Sigmoid colon (tissue), 6 donors: ENCODE measurements at regions not wholly inside any gene's neighbourhood (a gene's known extent, or its start where the extent isn't known, plus 50 kb on each side); places are given as distances from the start of the nearest gene placed in this dataset.
"Not testable (repeated sequence)": the region's sequence is repeated elsewhere in the genome, so short reads cannot be mapped to it uniquely, and the experiment has no call there.

ENCODE experiments used
- DNase-seq: peaks from one replicate; pipeline ENCODE4 v3.0.0-alpha.2; 2019
- H3K27ac ChIP-seq, 4 donors: fragments of 200-600 bp; sonication (generic); one replicate each; pipeline ENCODE4 v1.5.1; 2016 to 2019; ENCODE audit warnings: mild to moderate bottlenecking in 1 of 4
- H3K27me3 ChIP-seq, 3 donors: fragments of 200-600 bp; sonication (generic); one replicate each; pipeline ENCODE4 v1.5.1; 2019; ENCODE audit warnings: mild to moderate bottlenecking in 1 of 3
- H3K36me3 ChIP-seq, 4 donors: fragments of 200-600 bp; sonication (generic); one replicate each; pipeline ENCODE4 v1.5.1; 2016 to 2019
- H3K4me1 ChIP-seq, 4 donors: fragments of 200-600 bp; sonication (generic); one replicate each; pipeline ENCODE4 v1.5.1; 2017 to 2019
- H3K4me3 ChIP-seq, 4 donors: fragments of 200-600 bp; sonication (generic); one replicate each; pipeline ENCODE4 v1.5.1; 2017 to 2019; ENCODE audit warnings: mild to moderate bottlenecking in 2 of 4, moderate library complexity in 1 of 4
- H3K9me3 ChIP-seq, 4 donors: fragments of 200-600 bp in 3 of 4; sonication (generic) in 3 of 4; one replicate each; pipeline versions ENCODE4 v1.5.1 to v1.6.1; 2013 to 2019
- EP300 ChIP-seq, 4 donors: sonication (generic); formaldehyde crosslinking; IDR thresholded peaks; one replicate each; pipeline ENCODE4 v1.6.1; 2017; ENCODE audit warnings: antibody characterized with exemption in 4 of 4
- POLR2A ChIP-seq, 2 donors: fragments of 450-650 bp; IDR thresholded peaks; one replicate each; pipeline ENCODE4 v1.6.1; 2016; ENCODE audit warnings: antibody characterized with exemption in 2 of 2, mild to moderate bottlenecking in 2 of 2, moderate library complexity in 2 of 2
- POLR2AphosphoS5 ChIP-seq, 4 donors: sonication (generic); formaldehyde crosslinking; IDR thresholded peaks; one replicate each; pipeline ENCODE4 v1.6.1; 2017; ENCODE audit warnings: antibody characterized with exemption in 4 of 4
- WGBS, 2 donors: extraction: QIAGEN DNeasy Blood & Tissue Kit; methylation state at CpG; one replicate each; pipeline ENCODE4 v1.1.7; 2013; 5-methylcytosine and 5-hydroxymethylcytosine counted together
- intact Hi-C: fragments of 100-400 bp; cut with DNase I; formaldehyde crosslinking; loops from one replicate; pipeline ENCODE4 v1.15.1; 2023
- TF ChIP-seq, protein P1 (sequence below), 4 experiments: fragments of 450-650 bp in 3 of 4; fragments of 200-600 bp in 1 of 4; IDR thresholded peaks; one replicate each; pipeline ENCODE4 v1.5.1; 2016 to 2019; ENCODE audit warnings: antibody characterized with exemption in 4 of 4, mild to moderate bottlenecking in 3 of 4, moderate library complexity in 2 of 4
- donor health status: healthy with polysubstance abuse.
- donor health status: healthy.

DNA sequence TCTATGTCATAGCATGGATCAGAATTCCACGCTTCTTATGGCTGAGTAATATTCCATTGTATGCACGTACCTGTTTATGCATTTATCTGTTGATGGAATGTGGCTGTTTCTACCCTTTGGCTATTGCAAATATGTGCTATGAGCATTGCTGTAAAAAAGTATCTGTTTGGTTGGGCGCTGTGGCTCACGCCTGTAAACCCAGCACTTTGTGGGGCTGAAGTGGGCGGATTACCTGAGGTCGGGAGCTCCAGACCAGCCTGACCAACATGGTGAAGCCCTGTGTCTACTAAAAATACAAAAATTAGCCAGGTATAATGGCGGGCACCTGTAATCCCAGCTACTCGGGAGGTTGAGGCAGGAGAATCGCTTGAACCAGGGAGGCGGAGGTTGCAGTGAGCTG, 182.4 kb downstream of the BCAS1 start:
- intact Hi-C loops = no loop called here
- Histone ChIP-seq H3K27me3 (no peaks in the 10 kb centered on the region), H3K36me3 (no peaks in the 10 kb centered on the region), H3K4me1 (no peaks in the 10 kb centered on the region), H3K9me3 (no peaks in the 10 kb centered on the region), H3K4me3 (no peak overlapping the region), H3K27ac (no peak overlapping the region)
- DNase-seq = no peak
- WGBS, 2 donors = 96 to 97% methylated on average over 10 of the region's 10 CpGs
- TF ChIP-seq POLR2AphosphoS5 (IDR thresholded peaks at IDR 0.05) = no peak
- TF ChIP-seq, protein P1, sequence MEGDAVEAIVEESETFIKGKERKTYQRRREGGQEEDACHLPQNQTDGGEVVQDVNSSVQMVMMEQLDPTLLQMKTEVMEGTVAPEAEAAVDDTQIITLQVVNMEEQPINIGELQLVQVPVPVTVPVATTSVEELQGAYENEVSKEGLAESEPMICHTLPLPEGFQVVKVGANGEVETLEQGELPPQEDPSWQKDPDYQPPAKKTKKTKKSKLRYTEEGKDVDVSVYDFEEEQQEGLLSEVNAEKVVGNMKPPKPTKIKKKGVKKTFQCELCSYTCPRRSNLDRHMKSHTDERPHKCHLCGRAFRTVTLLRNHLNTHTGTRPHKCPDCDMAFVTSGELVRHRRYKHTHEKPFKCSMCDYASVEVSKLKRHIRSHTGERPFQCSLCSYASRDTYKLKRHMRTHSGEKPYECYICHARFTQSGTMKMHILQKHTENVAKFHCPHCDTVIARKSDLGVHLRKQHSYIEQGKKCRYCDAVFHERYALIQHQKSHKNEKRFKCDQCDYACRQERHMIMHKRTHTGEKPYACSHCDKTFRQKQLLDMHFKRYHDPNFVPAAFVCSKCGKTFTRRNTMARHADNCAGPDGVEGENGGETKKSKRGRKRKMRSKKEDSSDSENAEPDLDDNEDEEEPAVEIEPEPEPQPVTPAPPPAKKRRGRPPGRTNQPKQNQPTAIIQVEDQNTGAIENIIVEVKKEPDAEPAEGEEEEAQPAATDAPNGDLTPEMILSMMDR (IDR thresholded peaks at IDR 0.05) = peak in 1 of 4 experiments; percentile 12

DNA sequence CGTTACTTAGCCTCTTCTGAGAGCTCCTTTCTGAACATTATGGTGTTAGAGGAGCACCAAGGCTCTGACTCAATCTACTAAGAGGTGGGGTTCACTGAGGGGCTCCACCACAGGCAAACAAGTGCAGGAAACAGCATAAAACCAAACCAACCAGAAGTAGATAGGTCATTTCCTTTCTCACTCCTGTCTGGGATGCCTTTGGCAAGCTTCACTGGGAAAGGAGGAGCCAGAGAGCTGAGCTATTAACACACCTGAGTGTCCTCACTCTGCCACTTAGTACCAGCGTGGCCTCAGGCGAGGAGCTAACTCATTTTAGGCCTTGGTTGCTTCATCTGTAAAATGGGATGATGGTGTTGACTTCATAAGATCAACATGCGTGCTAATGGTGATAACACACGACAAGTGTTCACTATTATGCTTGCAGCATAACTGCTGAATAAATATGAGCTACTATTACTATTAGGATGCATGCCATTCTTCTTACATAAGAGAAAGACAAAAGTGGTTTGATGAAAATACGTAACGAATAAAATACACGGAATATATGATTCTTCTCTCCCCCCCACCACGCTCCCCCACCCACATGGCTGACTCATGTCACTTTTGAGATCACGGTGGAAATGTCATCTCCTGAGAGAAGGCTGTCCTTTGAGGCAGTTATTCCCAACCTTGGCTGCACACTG, 185.4 kb downstream of the BCAS1 start:
- TF ChIP-seq POLR2A (IDR thresholded peaks at IDR 0.05) (no peak), POLR2AphosphoS5 (IDR thresholded peaks at IDR 0.05) (no peak), EP300 (IDR thresholded peaks at IDR 0.05) (no peak)
- TF ChIP-seq, protein P1 (IDR thresholded peaks at IDR 0.05) = no peak
- Histone ChIP-seq H3K4me3 (no peak overlapping the region), H3K27me3 (no peaks in the 10 kb centered on the region), H3K4me1 (no peaks in the 10 kb centered on the region), H3K27ac (no peak overlapping the region), H3K36me3 (no peaks in the 10 kb centered on the region), H3K9me3 (no peaks in the 10 kb centered on the region)
- 75 to 81% methylated on average over 10 of the region's 10 CpGs for WGBS, 2 donors
- DNase-seq = no peak
- intact Hi-C loops = no loop called here

DNA sequence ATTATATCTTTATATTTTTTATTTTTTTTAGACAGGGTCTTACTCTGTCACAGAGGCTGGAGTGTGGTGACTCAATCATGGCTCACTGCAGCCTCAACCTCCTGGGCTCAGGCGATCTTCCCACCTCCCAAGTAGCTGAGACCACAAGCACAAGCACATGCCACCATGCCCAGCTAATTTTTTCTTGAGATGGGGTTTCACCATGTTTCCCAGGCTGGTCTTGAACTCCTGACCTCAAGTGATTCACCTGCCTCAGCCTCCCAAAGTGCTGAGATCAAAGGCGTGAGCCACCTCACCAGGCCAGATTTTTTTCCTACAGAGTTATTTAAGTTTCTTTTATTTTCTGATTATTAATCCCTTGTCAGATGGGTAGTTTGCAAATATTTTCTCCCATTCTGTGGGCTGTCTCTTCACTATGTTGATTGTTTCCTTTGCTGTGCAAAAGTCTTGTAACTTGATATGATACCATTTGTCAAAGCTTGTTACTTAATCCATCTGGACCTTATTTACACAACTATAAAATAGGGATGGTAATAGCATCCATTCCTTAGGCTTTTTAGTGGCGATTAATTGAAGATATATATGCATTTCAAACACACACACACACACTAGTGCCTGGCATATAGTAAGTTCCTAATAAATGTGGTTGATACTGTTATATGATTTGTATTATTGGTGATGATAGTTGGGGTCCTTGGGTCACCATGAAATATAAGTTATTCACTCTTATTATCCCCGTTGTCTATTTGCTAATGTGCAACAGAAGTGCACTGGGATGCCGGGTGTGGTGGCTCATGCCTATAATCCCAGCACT, 187.1 kb downstream of the BCAS1 start:
- Histone ChIP-seq H3K4me1 (no peaks in the 10 kb centered on the region), H3K9me3 (no peaks in the 10 kb centered on the region), H3K36me3 (no peaks in the 10 kb centered on the region), H3K27me3 (no peaks in the 10 kb centered on the region), H3K4me3 (no peak overlapping the region), H3K27ac (no peak overlapping the region)
- no peak for DNase-seq
- intact Hi-C loops = no loop called here
- WGBS, 2 donors = 82 to 84% methylated on average over 5 of the region's 5 CpGs
- TF ChIP-seq, protein P1 (IDR thresholded peaks at IDR 0.05) = no peak
- TF ChIP-seq POLR2AphosphoS5 (IDR thresholded peaks at IDR 0.05) = no peak
- TF ChIP-seq EP300 (IDR thresholded peaks at IDR 0.05) = no peak
- no peak for TF ChIP-seq POLR2A (IDR thresholded peaks at IDR 0.05)

DNA sequence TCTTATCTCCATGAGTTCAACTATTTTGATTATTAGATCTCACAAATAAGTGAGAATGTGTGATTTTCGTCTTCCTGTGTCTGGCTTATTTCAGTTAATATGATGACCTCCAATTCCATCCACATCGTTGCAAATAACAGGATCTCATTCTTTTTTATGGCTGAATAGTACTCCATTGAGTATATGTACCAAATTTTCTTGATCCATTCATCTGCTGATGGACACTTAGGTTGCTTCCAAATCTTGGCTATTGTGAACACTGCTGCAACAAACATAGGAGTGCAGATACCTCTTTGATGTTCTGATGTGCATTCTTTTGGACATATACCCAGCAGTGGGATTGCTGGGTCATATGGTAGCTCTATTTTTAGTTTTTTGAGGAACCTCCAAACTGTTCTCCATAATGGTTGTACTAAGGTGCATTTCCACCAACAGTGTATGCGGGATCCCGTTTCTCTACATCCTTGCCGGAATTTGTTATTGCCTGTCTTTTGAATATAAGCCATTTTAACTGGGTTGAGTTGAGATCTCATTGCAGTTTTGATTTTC, 187.9 kb downstream of the BCAS1 start:
- H3K27me3 ChIP-seq, H3K4me1 ChIP-seq, intact Hi-C loops, H3K36me3 ChIP-seq, H3K27ac ChIP-seq, DNase-seq, H3K9me3 ChIP-seq, H3K4me3 ChIP-seq: not testable (repeated sequence)
- 95% methylated on average over 5 of the region's 5 CpGs for WGBS, 2 donors

DNA sequence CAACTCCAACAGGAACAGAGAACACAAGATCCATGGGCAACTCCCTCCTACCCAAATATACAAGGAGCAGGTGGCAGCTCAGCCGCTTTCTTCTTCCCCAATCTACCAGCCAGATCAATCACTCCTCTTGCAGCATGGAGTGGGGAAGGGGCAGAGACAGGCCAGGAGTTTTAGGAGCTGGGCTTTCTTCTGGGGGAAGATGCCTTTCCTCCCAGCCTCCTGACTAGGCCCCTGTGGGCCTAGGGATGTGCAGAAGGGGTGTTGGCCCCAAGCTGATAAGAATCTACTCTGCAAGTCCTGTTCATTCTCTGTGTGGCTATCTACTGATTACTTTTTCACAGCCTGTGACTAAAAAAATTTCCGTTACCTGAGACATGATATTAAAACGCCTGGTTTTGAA, 189.0 kb downstream of the BCAS1 start:
- intact Hi-C loops = no loop called here
- 90 to 92% methylated on average over 3 of the region's 3 CpGs for WGBS, 2 donors

More for the DNA sequence above, 189.0 kb downstream of the BCAS1 start:
- Histone ChIP-seq H3K27me3 (no peaks in the 10 kb centered on the region), H3K4me3 (no peak overlapping the region), H3K27ac (no peak overlapping the region), H3K4me1 (no peaks in the 10 kb centered on the region), H3K9me3 (no peaks in the 10 kb centered on the region), H3K36me3 (no peaks in the 10 kb centered on the region)
- DNase-seq = no peak
- TF ChIP-seq, protein P1 (IDR thresholded peaks at IDR 0.05) = no peak
- TF ChIP-seq POLR2A (IDR thresholded peaks at IDR 0.05) = no peak
- no peak for TF ChIP-seq EP300 (IDR thresholded peaks at IDR 0.05)
- no peak for TF ChIP-seq POLR2AphosphoS5 (IDR thresholded peaks at IDR 0.05)
